GM12865 (cell line): ENCODE measurements at regions not wholly inside any gene's neighbourhood (a gene's known extent, or its start where the extent isn't known, plus 50 kb on each side); places are given as distances from the start of the nearest gene placed in this dataset.

ENCODE experiments used
- DNase-seq: peaks from one replicate; pipeline ENCODE4 v3.0.0; 2010; ENCODE audit warnings: low read depth
- H3K4me3 ChIP-seq: 2 replicates; pipeline ENCODE4 v1.5.1; 2011; ENCODE audit warnings: mild to moderate bottlenecking, low read depth, low read length, control low read depth
- TF ChIP-seq, protein P1 (sequence below): IDR thresholded peaks from 2 replicates; pipeline ENCODE4 v1.5.1; 2011; ENCODE audit warnings: low read length, control low read depth, low read depth, inconsistent platforms; ENCODE audit not compliant: insufficient read depth; ENCODE audit errors: missing control alignments

DNA sequence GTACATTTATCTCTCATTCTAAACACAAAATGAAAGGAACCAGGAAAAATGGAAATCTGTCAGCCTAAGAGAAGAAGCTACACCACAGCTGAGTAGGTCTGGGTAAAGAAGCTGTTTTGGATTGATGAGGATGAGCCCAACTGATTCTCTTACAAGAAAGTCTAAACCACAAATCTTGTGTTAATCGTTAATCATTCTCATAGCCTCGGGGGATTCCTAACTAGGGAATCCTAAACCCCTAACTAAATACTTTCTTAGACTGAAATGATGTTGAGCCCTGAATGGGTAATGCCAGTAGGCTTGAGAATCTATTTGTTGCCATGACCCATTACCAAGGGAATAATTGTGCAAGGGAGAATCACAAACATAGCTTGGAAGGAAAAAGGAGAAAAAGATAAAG is 327.5 kb upstream of the SPRY2 start:
- TF ChIP-seq, protein P1, sequence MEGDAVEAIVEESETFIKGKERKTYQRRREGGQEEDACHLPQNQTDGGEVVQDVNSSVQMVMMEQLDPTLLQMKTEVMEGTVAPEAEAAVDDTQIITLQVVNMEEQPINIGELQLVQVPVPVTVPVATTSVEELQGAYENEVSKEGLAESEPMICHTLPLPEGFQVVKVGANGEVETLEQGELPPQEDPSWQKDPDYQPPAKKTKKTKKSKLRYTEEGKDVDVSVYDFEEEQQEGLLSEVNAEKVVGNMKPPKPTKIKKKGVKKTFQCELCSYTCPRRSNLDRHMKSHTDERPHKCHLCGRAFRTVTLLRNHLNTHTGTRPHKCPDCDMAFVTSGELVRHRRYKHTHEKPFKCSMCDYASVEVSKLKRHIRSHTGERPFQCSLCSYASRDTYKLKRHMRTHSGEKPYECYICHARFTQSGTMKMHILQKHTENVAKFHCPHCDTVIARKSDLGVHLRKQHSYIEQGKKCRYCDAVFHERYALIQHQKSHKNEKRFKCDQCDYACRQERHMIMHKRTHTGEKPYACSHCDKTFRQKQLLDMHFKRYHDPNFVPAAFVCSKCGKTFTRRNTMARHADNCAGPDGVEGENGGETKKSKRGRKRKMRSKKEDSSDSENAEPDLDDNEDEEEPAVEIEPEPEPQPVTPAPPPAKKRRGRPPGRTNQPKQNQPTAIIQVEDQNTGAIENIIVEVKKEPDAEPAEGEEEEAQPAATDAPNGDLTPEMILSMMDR, result no peak
- DNase-seq, result no peak
- H3K4me3 ChIP-seq, result no peak overlapping the region

DNA sequence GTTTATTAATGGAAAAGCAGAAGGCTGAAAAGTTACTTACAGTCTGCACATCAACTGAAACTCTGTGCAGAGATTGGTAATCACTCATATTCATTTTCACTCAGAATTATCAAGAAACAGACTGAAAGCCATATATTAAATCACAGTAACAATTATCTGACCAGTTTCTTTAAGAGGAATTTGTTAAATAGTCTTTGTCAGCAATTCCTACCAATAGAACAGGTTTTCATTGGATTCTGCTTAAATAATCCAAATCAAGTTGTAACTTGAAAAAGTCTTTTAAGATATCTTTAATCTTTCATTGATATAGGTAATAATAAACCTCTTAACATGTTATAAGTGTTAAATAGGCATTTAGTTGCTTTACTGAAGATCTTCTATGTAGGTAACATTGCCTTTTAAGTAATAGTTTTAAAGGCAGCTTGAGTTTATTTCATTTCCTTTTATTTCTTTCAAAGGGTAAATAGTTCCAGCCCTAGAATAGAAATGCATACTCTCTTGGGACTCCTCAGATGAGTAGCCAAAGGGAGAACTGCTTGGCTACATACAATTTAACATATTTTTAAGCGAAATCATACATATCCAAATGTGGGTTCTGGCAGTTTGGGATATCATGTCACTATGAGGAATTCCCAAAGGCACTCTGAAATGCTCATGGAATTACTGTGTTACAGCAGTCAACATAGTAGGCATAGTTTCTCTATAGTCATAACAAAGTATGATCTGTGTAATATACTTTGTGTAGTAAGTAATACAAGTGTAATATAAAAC is 326.0 kb upstream of the SPRY2 start:
- TF ChIP-seq, protein P1, result no peak
- no peak for DNase-seq
- no peak overlapping the region for H3K4me3 ChIP-seq

DNA sequence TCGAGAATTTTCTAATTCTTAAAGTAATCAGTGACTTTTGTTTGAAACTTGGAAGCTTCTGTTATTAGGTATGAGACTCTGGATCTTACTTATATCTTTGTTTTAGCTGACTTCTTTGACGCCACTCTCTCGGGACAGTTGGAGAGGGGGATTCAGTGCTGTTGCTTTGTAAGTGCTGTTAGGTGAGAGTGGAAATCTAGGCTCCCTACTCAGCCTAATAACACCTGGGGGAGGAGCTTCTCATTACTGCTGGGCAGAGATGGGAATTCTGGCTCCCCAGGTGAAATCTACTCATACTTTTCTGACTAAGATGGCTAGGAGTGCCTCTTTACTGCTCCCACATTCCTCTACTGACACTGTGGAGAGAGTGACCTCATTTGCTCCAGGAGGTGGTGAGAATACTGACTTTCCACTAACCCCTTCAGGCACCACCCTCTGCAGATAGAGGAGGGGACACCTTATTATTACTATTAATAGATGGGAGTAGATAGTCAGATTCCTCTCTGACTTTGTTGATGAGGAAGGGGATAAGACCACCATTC is 324.9 kb upstream of the SPRY2 start:
- TF ChIP-seq, protein P1, result no peak
- DNase-seq, result no peak
- no peak overlapping the region for H3K4me3 ChIP-seq

DNA sequence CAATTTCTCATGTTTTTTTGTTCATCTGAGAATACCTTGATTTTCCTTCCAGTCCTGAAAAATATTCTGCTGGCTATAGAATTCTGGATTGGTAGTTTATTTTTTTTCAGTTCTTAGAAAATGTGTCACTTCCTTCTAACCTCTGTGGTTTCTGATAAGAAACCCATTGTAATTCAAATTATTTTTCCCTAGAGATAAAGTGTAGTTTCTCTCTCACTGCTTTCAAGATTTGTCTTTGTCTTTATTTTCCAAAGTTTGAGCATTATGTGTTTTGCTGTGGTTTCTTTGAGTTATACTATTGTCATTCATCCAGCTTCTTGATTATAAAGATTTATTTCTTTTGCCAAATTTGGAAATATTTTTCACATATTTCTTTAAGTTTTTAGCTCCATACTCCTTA is 324.0 kb upstream of the SPRY2 start:
- TF ChIP-seq, protein P1, result no peak
- no peak overlapping the region for H3K4me3 ChIP-seq
- DNase-seq, result no peak

DNA sequence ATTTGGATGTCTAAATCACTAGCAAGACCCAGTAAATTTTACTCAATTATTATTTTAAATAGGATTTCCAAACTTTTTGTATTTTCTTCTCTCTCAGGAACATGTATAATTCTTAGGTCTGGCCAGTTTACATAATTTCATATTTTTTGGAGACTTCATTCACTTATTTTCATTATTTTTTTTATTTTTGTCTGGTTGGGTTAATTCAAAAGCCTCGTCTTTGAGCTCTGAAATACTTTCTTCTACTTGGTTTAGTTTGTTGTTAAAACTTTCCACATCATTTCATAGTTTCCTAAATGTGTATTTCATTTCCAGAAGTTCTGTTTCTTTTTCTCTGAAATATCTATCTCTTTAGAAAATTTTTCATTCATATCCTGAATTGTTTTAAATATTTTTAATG is 322.9 kb upstream of the SPRY2 start:
- no peak for DNase-seq
- no peak overlapping the region for H3K4me3 ChIP-seq
- TF ChIP-seq, protein P1, result no peak

DNA sequence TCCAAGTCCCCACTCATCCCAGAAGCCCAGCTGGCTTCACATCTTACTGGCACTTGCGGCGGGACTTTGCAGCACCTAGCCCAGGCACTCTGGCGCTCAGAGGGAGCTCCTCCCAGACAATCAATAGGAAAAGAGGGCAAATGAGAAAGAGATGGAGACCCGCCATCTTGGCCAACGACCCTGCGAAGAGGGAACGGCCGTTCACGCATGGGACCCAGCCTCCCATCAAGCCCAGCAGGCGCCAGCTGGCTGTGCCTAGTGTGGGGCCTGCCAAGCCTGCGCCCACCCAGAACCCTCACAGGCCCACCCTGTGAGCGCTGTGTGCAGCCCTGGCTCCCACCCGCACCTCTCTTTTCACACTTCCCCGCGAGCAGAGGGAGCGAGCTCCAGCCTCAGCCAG is 317.8 kb upstream of the SPRY2 start:
- DNase-seq, result no peak
- TF ChIP-seq, protein P1, result no peak
- H3K4me3 ChIP-seq, result no peak overlapping the region

DNA sequence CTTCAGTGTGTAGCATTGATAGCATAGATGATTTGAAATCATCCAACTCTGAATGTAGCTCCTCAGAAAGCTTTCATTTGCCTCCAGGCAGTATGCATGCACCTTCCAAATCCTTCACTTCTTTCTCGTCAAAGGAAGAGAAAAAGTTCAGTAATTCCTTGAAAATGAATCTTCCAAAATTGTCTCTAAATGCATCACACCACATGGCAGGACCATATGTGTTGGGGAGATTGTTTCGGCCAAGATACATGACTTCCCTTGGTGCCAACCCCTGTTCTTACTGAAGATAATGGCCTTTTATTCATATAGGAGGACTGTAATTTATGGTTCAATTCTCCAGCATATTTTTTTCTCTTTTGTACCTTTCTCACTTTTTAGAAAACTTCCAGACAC is 315.6 kb upstream of the SPRY2 start:
- H3K4me3 ChIP-seq, result no peak overlapping the region
- no peak for DNase-seq
- TF ChIP-seq, protein P1, result no peak
